NCI-H2029 treated with DMSO at 0.1 percent for 48 hours (cell line): ENCODE measurements at regions not wholly inside any gene's neighbourhood (a gene's known extent, or its start where the extent isn't known, plus 50 kb on each side); places are given as distances from the start of the nearest gene placed in this dataset.

ENCODE experiments used
- DNase-seq: peaks from one replicate; lab custom pipeline; 2025; lab: John Stamatoyannopoulos, UW

DNA sequence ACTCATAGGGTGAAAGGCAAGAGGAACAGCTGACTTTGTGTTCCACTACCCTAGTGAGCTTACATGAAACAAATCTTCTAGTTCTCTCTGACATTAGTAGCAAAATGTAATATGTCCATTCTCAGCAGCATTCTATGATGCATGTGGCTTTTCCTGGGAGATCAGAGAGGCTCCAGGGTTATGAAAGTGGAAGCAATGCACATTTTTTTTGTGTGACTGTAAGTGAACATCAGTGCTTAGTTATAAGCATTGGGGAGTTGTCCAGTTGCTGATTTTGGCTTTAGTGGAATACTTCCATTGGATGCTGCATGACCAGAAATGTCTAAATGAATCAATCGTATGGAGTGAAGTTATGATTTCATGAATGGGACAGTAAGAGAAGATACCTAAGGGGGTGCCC lies 255.9 kb downstream of the FAT3 start:
- DNase-seq, result no peak

- DNase-seq, result no peak
Observed at GRCh38 chr11:92482492-92483060, 258.0 kb downstream of the FAT3 start.

- DNase-seq, result no peak
Observed at GRCh38 chr11:92484570-92484969, 260.0 kb downstream of the FAT3 start.

- no peak for DNase-seq
Observed at GRCh38 chr11:92489826-92490399, 265.3 kb downstream of the FAT3 start.

DNA sequence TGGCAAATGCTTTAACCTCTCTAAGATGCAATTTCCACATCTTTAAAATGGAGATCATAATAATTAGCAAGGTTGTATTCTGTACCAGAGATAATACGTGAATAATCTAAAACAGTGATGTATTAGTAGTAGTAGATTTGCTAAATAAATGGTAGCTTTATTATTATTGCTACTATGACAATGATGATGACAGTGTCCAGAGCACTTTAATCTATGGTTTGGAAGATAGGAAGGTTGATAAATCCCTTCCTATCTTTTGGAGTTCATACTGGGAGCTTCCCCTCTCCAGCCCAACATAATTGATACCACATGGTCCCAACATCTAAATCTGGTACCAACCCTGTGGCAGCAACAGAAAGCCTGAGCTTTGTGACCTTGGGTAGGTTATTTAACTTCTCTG lies 267.8 kb downstream of the FAT3 start:
- no peak for DNase-seq

DNA sequence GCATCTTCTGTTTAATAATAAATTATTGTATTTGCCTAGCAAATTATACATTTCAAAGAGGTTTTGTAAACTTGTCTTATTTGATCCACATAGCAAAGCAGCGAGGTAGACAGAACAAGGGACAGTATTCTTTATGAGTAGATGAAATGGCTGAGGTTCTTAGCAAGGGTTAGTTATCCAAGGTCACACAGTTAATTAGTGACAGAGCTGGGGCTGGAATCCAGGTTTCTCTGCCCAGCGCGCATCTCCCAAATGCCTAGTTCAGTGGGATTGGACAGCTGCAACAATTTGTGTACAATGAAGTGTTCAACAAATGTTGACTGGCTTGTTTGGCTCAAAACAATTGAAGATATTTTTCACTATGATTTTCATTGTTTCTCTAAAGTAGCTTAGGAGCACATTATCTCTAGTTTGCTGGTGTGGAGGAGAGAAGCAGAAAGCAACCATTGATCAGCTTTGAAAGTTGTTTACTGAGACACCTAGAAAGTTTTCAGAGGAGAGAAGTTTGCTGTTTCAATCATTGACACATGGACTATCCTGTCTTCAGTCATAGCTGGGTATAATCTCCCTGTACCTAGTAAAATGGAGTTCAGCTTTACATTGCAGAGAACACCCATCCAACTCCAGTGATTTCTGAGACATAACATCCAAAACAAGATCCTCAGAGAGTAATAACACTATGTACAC lies 270.6 kb downstream of the FAT3 start:
- no peak for DNase-seq

DNA sequence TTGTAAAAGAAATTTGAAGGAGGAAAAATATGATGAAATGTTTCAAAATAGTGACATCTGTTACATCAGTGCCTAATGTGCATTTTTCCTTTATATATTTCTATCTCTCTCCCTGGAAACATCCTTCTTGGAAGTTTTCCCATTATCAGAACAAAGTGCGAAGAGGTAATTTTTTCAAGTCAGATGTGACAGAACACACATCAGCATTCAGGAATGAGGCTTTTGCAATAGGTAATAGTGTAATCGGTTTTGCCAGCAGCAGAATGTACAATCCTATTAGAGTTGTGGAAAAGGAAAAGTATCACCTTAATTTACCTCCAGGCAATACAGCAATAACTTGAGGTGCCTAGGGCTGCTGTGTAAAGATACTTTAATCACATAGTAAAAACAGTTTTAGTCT lies 275.8 kb downstream of the FAT3 start:
- no peak for DNase-seq

- DNase-seq, result no peak
Observed at GRCh38 chr11:92501066-92501739, 276.6 kb downstream of the FAT3 start.

GRCh38 chr11:92504004-92504403 lies 279.4 kb downstream of the FAT3 start:
- DNase-seq, result no peak

- DNase-seq, result no peak
Observed at GRCh38 chr11:92504534-92504933, 279.9 kb downstream of the FAT3 start.

- no peak for DNase-seq
Observed at GRCh38 chr11:92505689-92506088, 281.1 kb downstream of the FAT3 start.

- DNase-seq, result no peak
Observed at GRCh38 chr11:92506809-92507336, 282.3 kb downstream of the FAT3 start.

GRCh38 chr11:92510591-92510990 lies 286.0 kb downstream of the FAT3 start:
- DNase-seq, result no peak

GRCh38 chr11:92511522-92512203 lies 287.0 kb downstream of the FAT3 start:
- DNase-seq, result no peak

GRCh38 chr11:92512204-92512569 lies 287.6 kb downstream of the FAT3 start:
- DNase-seq, result no peak

- no peak for DNase-seq
Observed at GRCh38 chr11:92523611-92524010, 299.0 kb downstream of the FAT3 start.

- DNase-seq, result no peak
Observed at GRCh38 chr11:92524542-92524941, 299.9 kb downstream of the FAT3 start.

GRCh38 chr11:92527467-92527866 lies 302.8 kb downstream of the FAT3 start:
- no peak for DNase-seq

GRCh38 chr11:92528001-92528400 lies 303.4 kb downstream of the FAT3 start:
- DNase-seq, result no peak

DNA sequence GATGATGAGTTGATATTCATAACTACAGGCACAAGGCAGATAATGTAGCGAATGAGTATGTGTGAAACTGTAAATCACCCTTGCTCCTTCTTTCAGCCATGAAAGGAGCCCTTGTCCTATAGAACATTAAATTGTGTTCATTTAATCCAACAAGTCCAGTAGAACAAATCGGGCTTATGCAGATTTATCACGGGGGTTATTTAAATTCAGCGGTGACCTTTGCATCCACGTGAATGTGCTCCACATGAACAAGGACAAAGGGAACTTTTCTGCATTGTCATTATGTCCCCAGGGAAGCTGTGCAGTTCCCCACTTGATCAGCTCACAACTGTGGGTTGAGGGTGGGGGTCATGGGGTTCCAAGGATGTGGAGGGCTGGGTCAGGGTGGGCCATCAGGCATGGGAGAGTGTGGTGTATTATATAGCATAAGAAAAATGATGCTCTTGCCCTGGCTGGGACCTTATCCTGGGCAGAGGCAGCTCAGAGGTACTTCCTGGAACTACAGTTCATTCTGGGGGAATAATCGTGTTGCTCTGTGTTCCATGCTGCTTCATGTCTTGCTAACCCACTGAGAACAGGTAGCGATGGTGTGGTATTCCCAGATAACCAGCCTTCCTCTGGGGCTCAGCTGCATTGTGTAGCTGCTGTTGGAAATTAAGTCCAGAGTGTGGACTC lies 306.6 kb downstream of the FAT3 start:
- no peak for DNase-seq

- no peak for DNase-seq
Observed at GRCh38 chr11:92533657-92534335, 309.2 kb downstream of the FAT3 start.
